ENCODE measurements at regions not wholly inside any gene's neighbourhood (a gene's known extent, or its start where the extent isn't known, plus 50 kb on each side); places are given as distances from the start of the nearest gene placed in this dataset.

GRCh38 chr2:228417526-228417925 is 236.0 kb upstream of the SPHKAP start:
- Histone ChIP-seq H3K4me3 (ENCODE audit: low read length in 2 of 2) (no peak overlapping the region), H2AK5ac (ENCODE audit: low read depth, low read length) (no peak overlapping the region), H3K27me3 (ENCODE audit: control insufficient read depth in 3 of 3, insufficient read depth in 3 of 3, low read depth in 1 of 3, low read length in 3 of 3) (no peaks in the 10 kb centered on the region), H3K4me2 (ENCODE audit: insufficient read depth, low read length, poor library complexity, severe bottlenecking) (no peak overlapping the region), H2BK12ac (ENCODE audit: low read length) (no peak overlapping the region), H3K4me1 (ENCODE audit: control insufficient read depth in 2 of 2, insufficient read depth in 1 of 2, low read depth in 1 of 2, low read length in 2 of 2) (no peaks in the 10 kb centered on the region), H4K8ac (ENCODE audit: low read depth, low read length) (no peak overlapping the region), H3K23ac (ENCODE audit: low read depth, low read length, poor library complexity) (no peak overlapping the region), H3K4ac (ENCODE audit: low read length) (no peak overlapping the region), H2BK5ac (ENCODE audit: low read length) (no peak overlapping the region), H2BK120ac (ENCODE audit: low read depth, low read length) (no peak overlapping the region), H3K18ac (ENCODE audit: low read length) (no peak overlapping the region), H3K9me3 (replicated peaks in 1 of 2; ENCODE audit: control insufficient read depth in 2 of 2, insufficient read depth in 1 of 2, low read depth in 1 of 2, low read length in 2 of 2) (no peaks in the 10 kb centered on the region), H2AFZ (ENCODE audit: low read length) (no peak overlapping the region), H2BK15ac (ENCODE audit: low read length) (no peak overlapping the region), H3K9ac (ENCODE audit: low read depth, low read length, poor library complexity) (no peak overlapping the region), H3K14ac (ENCODE audit: low read length) (no peak overlapping the region), H3K27ac (replicated peaks; ENCODE audit: low read length) (no peak overlapping the region), H3K36me3 (replicated peaks in 1 of 2; ENCODE audit: control insufficient read depth in 2 of 2, insufficient read depth in 2 of 2, low read length in 2 of 2) (no peaks in the 10 kb centered on the region), H3K79me1 (ENCODE audit: low read depth, low read length) (no peaks in the 10 kb centered on the region), H4K91ac (ENCODE audit: low read depth, low read length, poor library complexity) (no peak overlapping the region)
- DNase-seq (ENCODE audit: low spot score), result no peak
- no CpG with 5 or more reads among the region's 2 CpGs for WGBS, 2 donors (ENCODE audit: extremely low coverage in 2 of 2, insufficient read length in 2 of 2, insufficient replicate concordance in 1 of 2)

DNA sequence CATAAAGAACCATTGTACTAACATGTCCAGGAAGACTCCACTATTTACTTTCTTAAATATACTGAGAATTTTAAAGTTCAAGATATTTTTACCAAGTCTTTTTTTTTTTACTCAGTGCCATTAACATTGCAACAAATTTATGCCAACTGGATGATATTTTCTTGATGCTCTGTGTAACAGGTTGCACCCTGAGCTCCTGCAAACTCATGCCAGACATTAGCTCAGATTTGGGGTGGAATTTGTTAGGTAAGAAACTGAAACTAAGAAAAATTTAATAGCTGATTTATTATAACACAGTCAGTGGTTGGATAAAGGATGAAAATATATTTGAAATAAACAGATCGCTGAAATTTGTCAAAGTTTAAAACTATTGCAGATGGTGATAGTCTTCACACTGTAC is 228.6 kb upstream of the SPHKAP start:
- Histone ChIP-seq H3K27me3 (ENCODE audit: control insufficient read depth in 3 of 3, insufficient read depth in 3 of 3, low read depth in 1 of 3, low read length in 3 of 3) (no peaks in the 10 kb centered on the region), H2AK5ac (ENCODE audit: low read depth, low read length) (no peak overlapping the region), H2BK5ac (ENCODE audit: low read length) (no peak overlapping the region), H3K27ac (replicated peaks; ENCODE audit: low read length) (no peak overlapping the region), H2BK15ac (ENCODE audit: low read length) (no peak overlapping the region), H2BK12ac (ENCODE audit: low read length) (no peak overlapping the region), H3K9ac (ENCODE audit: low read depth, low read length, poor library complexity) (no peak overlapping the region), H3K79me1 (ENCODE audit: low read depth, low read length) (no peaks in the 10 kb centered on the region), H3K4ac (ENCODE audit: low read length) (no peak overlapping the region), H3K36me3 (replicated peaks in 1 of 2; ENCODE audit: control insufficient read depth in 2 of 2, insufficient read depth in 2 of 2, low read length in 2 of 2) (no peaks in the 10 kb centered on the region), H4K8ac (ENCODE audit: low read depth, low read length) (no peak overlapping the region), H2BK120ac (ENCODE audit: low read depth, low read length) (no peak overlapping the region), H3K4me2 (ENCODE audit: insufficient read depth, low read length, poor library complexity, severe bottlenecking) (no peak overlapping the region), H4K91ac (ENCODE audit: low read depth, low read length, poor library complexity) (no peak overlapping the region), H2AFZ (ENCODE audit: low read length) (no peak overlapping the region), H3K4me3 (ENCODE audit: low read length in 2 of 2) (no peak overlapping the region), H3K23ac (ENCODE audit: low read depth, low read length, poor library complexity) (no peak overlapping the region), H3K14ac (ENCODE audit: low read length) (no peak overlapping the region), H3K4me1 (ENCODE audit: control insufficient read depth in 2 of 2, insufficient read depth in 1 of 2, low read depth in 1 of 2, low read length in 2 of 2) (no peaks in the 10 kb centered on the region), H3K18ac (ENCODE audit: low read length) (no peak overlapping the region), H3K9me3 (replicated peaks in 1 of 2; ENCODE audit: control insufficient read depth in 2 of 2, insufficient read depth in 1 of 2, low read depth in 1 of 2, low read length in 2 of 2) (no peaks in the 10 kb centered on the region)
- WGBS, 2 donors (ENCODE audit: extremely low coverage in 2 of 2, insufficient read length in 2 of 2, insufficient replicate concordance in 1 of 2), result no CpG with 5 or more reads among the region's 1 CpG
- no peak for DNase-seq (ENCODE audit: low spot score)

DNA sequence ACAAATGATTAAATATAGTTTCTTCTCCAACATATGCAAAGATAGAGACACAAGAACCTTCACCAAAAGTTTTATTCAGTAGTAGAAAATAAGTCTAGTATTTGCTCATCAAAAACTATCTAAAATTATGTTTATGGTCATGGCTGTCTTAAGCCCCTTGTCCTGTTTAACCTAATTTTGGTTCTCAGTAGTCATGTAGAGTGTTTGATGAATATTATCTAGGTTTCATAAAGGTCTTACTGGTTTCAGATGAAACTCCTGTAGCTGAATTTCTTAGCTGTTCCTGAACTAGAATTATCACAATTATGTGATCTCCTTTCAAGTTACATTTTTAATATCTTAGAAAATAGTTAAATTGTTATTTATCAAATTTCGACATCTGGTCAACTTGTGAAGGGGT is 228.0 kb upstream of the SPHKAP start:
- Histone ChIP-seq H3K9ac (ENCODE audit: low read depth, low read length, poor library complexity) (no peak overlapping the region), H3K27ac (replicated peaks; ENCODE audit: low read length) (no peak overlapping the region), H3K36me3 (replicated peaks in 1 of 2; ENCODE audit: control insufficient read depth in 2 of 2, insufficient read depth in 2 of 2, low read length in 2 of 2) (no peaks in the 10 kb centered on the region), H3K4me2 (ENCODE audit: insufficient read depth, low read length, poor library complexity, severe bottlenecking) (no peak overlapping the region), H3K4ac (ENCODE audit: low read length) (no peak overlapping the region), H3K79me1 (ENCODE audit: low read depth, low read length) (no peaks in the 10 kb centered on the region), H2BK5ac (ENCODE audit: low read length) (no peak overlapping the region), H3K14ac (ENCODE audit: low read length) (no peak overlapping the region), H2AFZ (ENCODE audit: low read length) (no peak overlapping the region), H4K8ac (ENCODE audit: low read depth, low read length) (no peak overlapping the region), H2AK5ac (ENCODE audit: low read depth, low read length) (no peak overlapping the region), H2BK12ac (ENCODE audit: low read length) (no peak overlapping the region), H3K4me1 (ENCODE audit: control insufficient read depth in 2 of 2, insufficient read depth in 1 of 2, low read depth in 1 of 2, low read length in 2 of 2) (no peaks in the 10 kb centered on the region), H4K91ac (ENCODE audit: low read depth, low read length, poor library complexity) (no peak overlapping the region), H3K18ac (ENCODE audit: low read length) (no peak overlapping the region), H2BK15ac (ENCODE audit: low read length) (no peak overlapping the region), H3K27me3 (ENCODE audit: control insufficient read depth in 3 of 3, insufficient read depth in 3 of 3, low read depth in 1 of 3, low read length in 3 of 3) (no peaks in the 10 kb centered on the region), H3K4me3 (ENCODE audit: low read length in 2 of 2) (no peak overlapping the region), H2BK120ac (ENCODE audit: low read depth, low read length) (no peak overlapping the region), H3K23ac (ENCODE audit: low read depth, low read length, poor library complexity) (no peak overlapping the region), H3K9me3 (replicated peaks in 1 of 2; ENCODE audit: control insufficient read depth in 2 of 2, insufficient read depth in 1 of 2, low read depth in 1 of 2, low read length in 2 of 2) (no peaks in the 10 kb centered on the region)
- no CpG with 5 or more reads among the region's 1 CpG for WGBS, 2 donors (ENCODE audit: extremely low coverage in 2 of 2, insufficient read length in 2 of 2, insufficient replicate concordance in 1 of 2)
- no peak for DNase-seq (ENCODE audit: low spot score)

DNA sequence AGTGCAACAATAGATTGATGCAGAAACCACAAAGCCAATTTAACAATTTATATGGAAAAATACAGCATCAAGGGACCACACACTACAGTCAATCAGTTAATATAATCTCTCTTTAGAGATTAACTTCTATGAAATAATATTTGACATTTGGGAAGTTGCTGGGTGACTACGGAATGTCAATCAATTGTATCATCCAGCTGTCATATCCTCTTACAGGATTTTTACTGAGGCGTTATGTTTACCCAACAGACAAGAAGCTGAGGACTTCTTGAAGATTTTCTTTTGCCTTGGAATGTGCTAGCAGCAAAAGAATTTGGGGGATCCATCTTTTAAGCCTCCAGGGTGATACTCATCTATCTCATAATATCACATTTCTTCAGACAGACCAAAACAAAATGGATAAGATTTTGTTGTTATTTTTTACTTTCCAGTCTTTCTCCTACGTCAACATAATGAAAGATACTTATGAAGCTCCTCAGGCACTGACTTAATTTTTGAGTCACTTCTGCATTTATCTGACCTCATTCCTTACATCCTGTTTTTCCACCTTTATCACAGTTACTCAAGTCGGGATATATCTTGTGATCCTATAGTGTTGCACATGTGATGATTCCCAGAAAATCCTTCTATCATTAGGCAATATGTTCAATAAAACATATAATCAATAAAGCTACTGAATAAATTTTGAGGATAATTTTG is 227.2 kb upstream of the SPHKAP start:
- Histone ChIP-seq H2BK120ac (ENCODE audit: low read depth, low read length) (no peak overlapping the region), H4K8ac (ENCODE audit: low read depth, low read length) (no peak overlapping the region), H2BK12ac (ENCODE audit: low read length) (no peak overlapping the region), H2BK5ac (ENCODE audit: low read length) (no peak overlapping the region), H3K23ac (ENCODE audit: low read depth, low read length, poor library complexity) (no peak overlapping the region), H3K4me1 (ENCODE audit: control insufficient read depth in 2 of 2, insufficient read depth in 1 of 2, low read depth in 1 of 2, low read length in 2 of 2) (no peaks in the 10 kb centered on the region), H3K27me3 (ENCODE audit: control insufficient read depth in 3 of 3, insufficient read depth in 3 of 3, low read depth in 1 of 3, low read length in 3 of 3) (no peaks in the 10 kb centered on the region), H3K14ac (ENCODE audit: low read length) (no peak overlapping the region), H3K18ac (ENCODE audit: low read length) (no peak overlapping the region), H3K9me3 (replicated peaks in 1 of 2; ENCODE audit: control insufficient read depth in 2 of 2, insufficient read depth in 1 of 2, low read depth in 1 of 2, low read length in 2 of 2) (no peaks in the 10 kb centered on the region), H3K4me3 (ENCODE audit: low read length in 2 of 2) (no peak overlapping the region), H4K91ac (ENCODE audit: low read depth, low read length, poor library complexity) (no peak overlapping the region), H2BK15ac (ENCODE audit: low read length) (no peak overlapping the region), H3K9ac (ENCODE audit: low read depth, low read length, poor library complexity) (no peak overlapping the region), H3K4me2 (ENCODE audit: insufficient read depth, low read length, poor library complexity, severe bottlenecking) (no peak overlapping the region), H3K4ac (ENCODE audit: low read length) (no peak overlapping the region), H2AK5ac (ENCODE audit: low read depth, low read length) (no peak overlapping the region), H3K36me3 (replicated peaks in 1 of 2; ENCODE audit: control insufficient read depth in 2 of 2, insufficient read depth in 2 of 2, low read length in 2 of 2) (no peaks in the 10 kb centered on the region), H2AFZ (ENCODE audit: low read length) (no peak overlapping the region), H3K79me1 (ENCODE audit: low read depth, low read length) (no peaks in the 10 kb centered on the region), H3K27ac (replicated peaks; ENCODE audit: low read length) (no peak overlapping the region)
- no CpG with 5 or more reads among the region's 4 CpGs for WGBS, 2 donors (ENCODE audit: extremely low coverage in 2 of 2, insufficient read length in 2 of 2, insufficient replicate concordance in 1 of 2)
- DNase-seq (ENCODE audit: low spot score), result no peak

All from neuronal stem cell (in vitro differentiated cells).